ENCODE measurements at regions not wholly inside any gene's neighbourhood (a gene's known extent, or its start where the extent isn't known, plus 50 kb on each side); places are given as distances from the start of the nearest gene placed in this dataset.
A peak's percentile ranks its signal among the peaks of the same experiment; 100 is the strongest.

- DNase-seq (ENCODE audit: insufficient read length, low spot score) (no peak), FAIRE-seq (no peak)
Measured at GRCh38 chr5:88666761-88667495, 216.1 kb downstream of the MEF2C start.

- no peak for FAIRE-seq
Measured at GRCh38 chr5:88665750-88666215, 217.2 kb downstream of the MEF2C start.

GRCh38 chr5:88664645-88665044 is 218.3 kb downstream of the MEF2C start:
- FAIRE-seq (no peak), DNase-seq (ENCODE audit: insufficient read length, low spot score) (no peak)

More at GRCh38 chr5:88665750-88666215, 217.2 kb downstream of the MEF2C start:
- no peak for DNase-seq (ENCODE audit: insufficient read length, low spot score)

GRCh38 chr5:88663793-88664216 is 219.2 kb downstream of the MEF2C start:
- FAIRE-seq (no peak), DNase-seq (ENCODE audit: insufficient read length, low spot score) (no peak)

- DNase-seq (ENCODE audit: insufficient read length, low spot score) (no peak), FAIRE-seq (no peak)
Measured at GRCh38 chr5:88662846-88663245, 220.1 kb downstream of the MEF2C start.

- no peak for FAIRE-seq
- no peak for DNase-seq (ENCODE audit: insufficient read length, low spot score)
Measured at GRCh38 chr5:88661806-88662207, 221.2 kb downstream of the MEF2C start.

GRCh38 chr5:88660947-88661805 is 221.8 kb downstream of the MEF2C start:
- DNase-seq (ENCODE audit: insufficient read length, low spot score) (peak; percentile 83), FAIRE-seq (peak; percentile 86)

- DNase-seq (ENCODE audit: insufficient read length, low spot score) (peak; percentile 31), FAIRE-seq (no peak)
Measured at GRCh38 chr5:88660264-88660946, 222.6 kb downstream of the MEF2C start.

- DNase-seq (ENCODE audit: insufficient read length, low spot score) (no peak), FAIRE-seq (no peak)
Measured at GRCh38 chr5:88659529-88660263, 223.3 kb downstream of the MEF2C start.

GRCh38 chr5:88658886-88659285 is 224.1 kb downstream of the MEF2C start:
- FAIRE-seq: no peak

GRCh38 chr5:88657906-88658775 is 224.8 kb downstream of the MEF2C start:
- no peak for FAIRE-seq
- no peak for DNase-seq (ENCODE audit: insufficient read length, low spot score)

More at GRCh38 chr5:88658886-88659285, 224.1 kb downstream of the MEF2C start:
- DNase-seq (ENCODE audit: insufficient read length, low spot score): no peak

- DNase-seq (ENCODE audit: insufficient read length, low spot score) (no peak), FAIRE-seq (no peak)
Measured at GRCh38 chr5:88657136-88657535, 225.8 kb downstream of the MEF2C start.

GRCh38 chr5:88656221-88656950 is 226.6 kb downstream of the MEF2C start:
- FAIRE-seq (no peak), DNase-seq (ENCODE audit: insufficient read length, low spot score) (no peak)

GRCh38 chr5:88653471-88653870 is 229.5 kb downstream of the MEF2C start:
- no peak for DNase-seq (ENCODE audit: insufficient read length, low spot score)
- no peak for FAIRE-seq

GRCh38 chr5:88647901-88648300 is 235.1 kb downstream of the MEF2C start:
- FAIRE-seq (no peak), DNase-seq (ENCODE audit: insufficient read length, low spot score) (no peak)

GRCh38 chr5:88646866-88647265 is 236.1 kb downstream of the MEF2C start:
- no peak for FAIRE-seq

GRCh38 chr5:88644676-88645075 is 238.3 kb downstream of the MEF2C start:
- DNase-seq (ENCODE audit: insufficient read length, low spot score): no peak

More at GRCh38 chr5:88646866-88647265, 236.1 kb downstream of the MEF2C start:
- DNase-seq (ENCODE audit: insufficient read length, low spot score): no peak

GRCh38 chr5:88643315-88643714 is 239.7 kb downstream of the MEF2C start:
- no peak for DNase-seq (ENCODE audit: insufficient read length, low spot score)
- FAIRE-seq: no peak

More at GRCh38 chr5:88644676-88645075, 238.3 kb downstream of the MEF2C start:
- no peak for FAIRE-seq

GRCh38 chr5:88634014-88634413 is 249.0 kb downstream of the MEF2C start:
- FAIRE-seq: no peak
- no peak for DNase-seq (ENCODE audit: insufficient read length, low spot score)

Measured in HTR-8/SVneo (cell line).